IMR-90 (cell line): ENCODE measurements at regions not wholly inside any gene's neighbourhood (a gene's known extent, or its start where the extent isn't known, plus 50 kb on each side); places are given as distances from the start of the nearest gene placed in this dataset.

Experiments
- ATAC-seq: fragments of 200-7000 bp; cut with Tn5 transposase; 2 replicates; pipeline ENCODE4 v1.9.1; 2020; ENCODE audit warnings: low read depth, mild to moderate bottlenecking, moderate library complexity
- BruUV-seq: library from RNA; stranded (reverse); fragments of 400-500 nt; replicated peaks from 2 replicates; lab custom pipeline; 2021; lab: Mats Ljungman, UMichigan
- CTCF ChIA-PET: fragments of 300-600 bp; formaldehyde crosslinking; extraction: SDS; loops from one replicate; lab custom pipeline; 2021; ENCODE audit warnings: antibody characterized with exemption; lab: Yijun Ruan, JAX
- POLR2A ChIA-PET: fragments of 300-600 bp; sonication (Branson Sonifier 250); formaldehyde crosslinking; loops from one replicate; lab custom pipeline; 2022; ENCODE audit warnings: antibody characterized with exemption; ENCODE audit not compliant: unreplicated experiment; lab: Charles Lee
- DNase-seq: peaks from one replicate; pipeline ENCODE4 v3.0.0; 2013
- H2AFZ ChIP-seq: replicated peaks from 2 replicates; pipeline ENCODE3; 2013; ENCODE audit warnings: low read length, mild to moderate bottlenecking; ENCODE audit not compliant: poor library complexity
- H2AK5ac ChIP-seq: 2 replicates; pipeline ENCODE4 v1.6.1; 2013; ENCODE audit warnings: low read depth, low read length, inconsistent platforms
- H2AK9ac ChIP-seq: replicated peaks from 2 replicates; pipeline ENCODE3; 2013; ENCODE audit warnings: mild to moderate bottlenecking, low read depth, low read length, moderate library complexity; ENCODE audit not compliant: poor library complexity
- H2BK120ac ChIP-seq: 2 replicates; pipeline ENCODE4 v1.6.1; 2013; ENCODE audit warnings: low read depth, low read length, inconsistent platforms
- H2BK15ac ChIP-seq: 3 replicates; pipeline ENCODE4 v1.6.1; 2013; ENCODE audit warnings: low read depth, low read length, inconsistent platforms
- H2BK20ac ChIP-seq: 2 replicates; pipeline ENCODE4 v1.6.1; 2013; ENCODE audit warnings: low read depth, mild to moderate bottlenecking, inconsistent platforms, low read length, moderate library complexity
- H2BK5ac ChIP-seq: 2 replicates; pipeline ENCODE4 v1.6.1; 2013; ENCODE audit warnings: mild to moderate bottlenecking, low read depth, low read length, inconsistent platforms; ENCODE audit not compliant: poor library complexity, severe bottlenecking
- H3K14ac ChIP-seq: replicated peaks from 2 replicates; pipeline ENCODE4 v1.6.1; 2013; ENCODE audit warnings: low read depth, low read length, inconsistent platforms
- H3K18ac ChIP-seq: 2 replicates; pipeline ENCODE4 v1.6.1; 2013; ENCODE audit warnings: low read depth, low read length, control low read depth
- H3K23ac ChIP-seq: 2 replicates; pipeline ENCODE4 v1.6.1; 2013; ENCODE audit warnings: low read depth, low read length, inconsistent platforms
- H3K27ac ChIP-seq: 2 replicates; pipeline ENCODE4 v1.5.1; 2013; ENCODE audit warnings: mild to moderate bottlenecking, control low read depth, low read length; ENCODE audit not compliant: insufficient read depth
- H3K27me3 ChIP-seq: 2 replicates; pipeline ENCODE4 v1.6.1; 2013; ENCODE audit warnings: low read length; ENCODE audit not compliant: control insufficient read depth, insufficient read depth
- H3K36me3 ChIP-seq: 2 replicates; pipeline ENCODE4 v1.6.1; 2013; ENCODE audit warnings: low read length, mixed read lengths; ENCODE audit not compliant: control insufficient read depth, insufficient read depth
- H3K4ac ChIP-seq: 2 replicates; pipeline ENCODE4 v1.6.1; 2013; ENCODE audit warnings: low read depth, low read length, inconsistent platforms
- H3K4me1 ChIP-seq: 2 replicates; pipeline ENCODE4 v1.6.1; 2013; ENCODE audit warnings: low read length, mixed read lengths; ENCODE audit not compliant: control insufficient read depth, insufficient read depth
- H3K4me2 ChIP-seq: 2 replicates; pipeline ENCODE4 v1.6.1; 2013; ENCODE audit warnings: low read depth, mild to moderate bottlenecking, control low read depth, low read length, moderate library complexity
- H3K4me3 ChIP-seq: 2 replicates; pipeline ENCODE4 v1.5.1; 2013; ENCODE audit warnings: low read depth, mild to moderate bottlenecking, control low read depth, low read length, moderate library complexity; ENCODE audit not compliant: insufficient read depth
- H3K56ac ChIP-seq: 2 replicates; pipeline ENCODE4 v1.6.1; 2013; ENCODE audit warnings: low read length, inconsistent platforms; ENCODE audit not compliant: insufficient read depth; ENCODE audit errors: extremely low read depth
- H3K79me1 ChIP-seq, 2 experiments: 2 replicates each; pipeline ENCODE4 v1.6.1; 2013; ENCODE audit warnings: low read length in 2 of 2, inconsistent platforms in 1 of 2, low read depth in 1 of 2
- H3K9ac ChIP-seq: 2 replicates; pipeline ENCODE4 v1.6.1; 2013; ENCODE audit warnings: low read depth, low read length, control low read depth
- H3K9me1 ChIP-seq: 2 replicates; pipeline ENCODE4 v1.6.1; 2013; ENCODE audit warnings: low read length, inconsistent platforms; ENCODE audit not compliant: insufficient read depth
- H3K9me3 ChIP-seq: 2 replicates; pipeline ENCODE4 v1.6.1; 2013; ENCODE audit warnings: low read length; ENCODE audit not compliant: control insufficient read depth, insufficient read depth
- H4K20me1 ChIP-seq: 2 replicates; pipeline ENCODE4 v1.6.1; 2013; ENCODE audit warnings: low read length, inconsistent platforms; ENCODE audit not compliant: insufficient read depth
- H4K5ac ChIP-seq: 2 replicates; pipeline ENCODE4 v1.6.1; 2013; ENCODE audit warnings: mild to moderate bottlenecking, low read depth, low read length, control low read depth
- H4K8ac ChIP-seq, 2 experiments: 2 replicates each; pipeline ENCODE4 v1.6.1; 2013; ENCODE audit warnings: low read depth in 2 of 2, low read length in 2 of 2, control low read depth in 1 of 2, inconsistent platforms in 1 of 2
- H4K91ac ChIP-seq: 2 replicates; pipeline ENCODE4 v1.6.1; 2013; ENCODE audit warnings: low read depth, low read length, inconsistent platforms; ENCODE audit not compliant: insufficient read depth
- BHLHE40 ChIP-seq: fragments of 150-350 bp; IDR thresholded peaks from 2 replicates; pipeline ENCODE4 v1.6.1; 2016; ENCODE audit warnings: mild to moderate bottlenecking, low read depth, low read length
- CTCF ChIP-seq: conservative IDR thresholded peaks from 2 replicates; pipeline ENCODE4 v1.5.1; 2012; ENCODE audit warnings: mild to moderate bottlenecking, low read depth, low read length, improper control_type of control experiment
- FOS ChIP-seq: fragments of 150-350 bp; IDR thresholded peaks from 2 replicates; pipeline ENCODE4 v1.6.1; 2016; ENCODE audit warnings: low read depth, low read length
- MAFK ChIP-seq: IDR thresholded peaks from 2 replicates; pipeline ENCODE4 v1.6.1; 2012; ENCODE audit warnings: low read depth, low read length, improper control_type of control experiment
- MAZ ChIP-seq: IDR thresholded peaks from 2 replicates; pipeline ENCODE4 v1.6.1; 2012; ENCODE audit warnings: low read depth, mild to moderate bottlenecking, low read length, improper control_type of control experiment, moderate library complexity, borderline replicate concordance
- MXI1 ChIP-seq: IDR thresholded peaks from 2 replicates; pipeline ENCODE4 v1.6.1; 2012; ENCODE audit warnings: low read depth, mild to moderate bottlenecking, low read length, moderate library complexity, borderline replicate concordance
- POLR2A ChIP-seq: IDR thresholded peaks from 2 replicates; pipeline ENCODE4 v1.6.1; 2012; ENCODE audit warnings: mild to moderate bottlenecking, low read depth, low read length
- RCOR1 ChIP-seq: IDR thresholded peaks from 2 replicates; pipeline ENCODE4 v1.6.1; 2012; ENCODE audit warnings: mild to moderate bottlenecking, low read length, improper control_type of control experiment; ENCODE audit not compliant: insufficient replicate concordance
- SMC3 ChIP-seq: fragments of 150-350 bp; IDR thresholded peaks from 2 replicates; pipeline ENCODE4 v1.6.1; 2016; ENCODE audit warnings: low read depth, mild to moderate bottlenecking, antibody characterized with exemption, low read length, moderate library complexity
- WGBS, 2 experiments: methylation state at CpG; one replicate each; pipeline versions ENCODE4 v1.1.5 to v1.1.7; 2013; ENCODE audit warnings: missing lambda C conversion rate in 2 of 2; ENCODE audit not compliant: insufficient read length in 1 of 2; ENCODE audit errors: extremely low coverage in 2 of 2; 5-methylcytosine and 5-hydroxymethylcytosine counted together
- dilution Hi-C: fragments of 300-500 bp; cut with HindIII; formaldehyde crosslinking; loops from one replicate; pipeline ENCODE4 v1.14.3; 2018; ENCODE audit warnings: low sequenced_read_pairs; ENCODE audit not compliant: unreplicated experiment
- in situ Hi-C: fragments of 300-500 bp; cut with MboI; formaldehyde crosslinking; loops from 3 replicates; pipeline ENCODE4 v1.14.3; 2019; ENCODE audit warnings: low sequenced_read_pairs, inconsistent platforms, mixed read lengths
- intact Hi-C: fragments of 100-400 bp; cut with micrococcal nuclease; formaldehyde crosslinking; loops from 2 replicates; pipeline ENCODE4 v1.10.0; 2022
- TF ChIP-seq, protein P1 (sequence below): fragments of 150-350 bp; IDR thresholded peaks from 2 replicates; pipeline ENCODE4 v1.6.1; 2017; ENCODE audit warnings: mild to moderate bottlenecking, antibody characterized with exemption, low read length, low read depth

DNA sequence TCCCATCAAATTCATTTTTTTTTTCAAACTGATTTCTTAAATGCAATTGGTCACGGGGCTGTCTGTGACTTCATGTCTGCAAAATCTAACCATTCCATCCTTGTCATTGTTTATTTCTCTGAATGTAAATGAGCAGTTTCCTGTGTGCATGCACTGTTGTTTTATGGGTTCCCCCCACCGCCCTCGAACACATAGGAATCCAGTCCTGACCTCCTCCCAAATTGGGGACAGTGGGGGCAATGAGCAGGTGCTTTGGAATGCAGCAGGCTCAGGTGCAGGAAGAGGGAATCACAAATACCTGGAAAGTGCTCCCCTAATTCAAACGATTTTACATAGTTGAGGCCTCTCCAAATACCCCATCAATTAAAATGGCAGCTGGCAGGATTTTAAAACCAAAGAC is 62.6 kb upstream of the ESRRB start:
- no peak for TF ChIP-seq RCOR1
- no peak for TF ChIP-seq MAFK
- TF ChIP-seq MXI1: no peak
- no peak for TF ChIP-seq MAZ
- no peak for TF ChIP-seq BHLHE40
- no peak for TF ChIP-seq SMC3
- no peak for TF ChIP-seq FOS
- no peak for TF ChIP-seq POLR2A
- no peak for TF ChIP-seq CTCF
- TF ChIP-seq, protein P1, sequence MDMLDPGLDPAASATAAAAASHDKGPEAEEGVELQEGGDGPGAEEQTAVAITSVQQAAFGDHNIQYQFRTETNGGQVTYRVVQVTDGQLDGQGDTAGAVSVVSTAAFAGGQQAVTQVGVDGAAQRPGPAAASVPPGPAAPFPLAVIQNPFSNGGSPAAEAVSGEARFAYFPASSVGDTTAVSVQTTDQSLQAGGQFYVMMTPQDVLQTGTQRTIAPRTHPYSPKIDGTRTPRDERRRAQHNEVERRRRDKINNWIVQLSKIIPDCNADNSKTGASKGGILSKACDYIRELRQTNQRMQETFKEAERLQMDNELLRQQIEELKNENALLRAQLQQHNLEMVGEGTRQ: no peak
- ChIA-PET POLR2A (no interaction called here), CTCF (no interaction called here)
- Histone ChIP-seq H2AK9ac (no peak overlapping the region), H2AFZ (no peak overlapping the region), H3K79me1 (no peaks in the 10 kb centered on the region), H2BK120ac (no peak overlapping the region), H3K4me3 (no peak overlapping the region), H3K9me1 (no peaks in the 10 kb centered on the region), H3K18ac (no peak overlapping the region), H3K23ac (no peak overlapping the region), H4K8ac (no peak overlapping the region), H3K9ac (no peak overlapping the region), H4K5ac (no peak overlapping the region), H2BK20ac (no peak overlapping the region), H4K91ac (no peak overlapping the region), H3K9me3 (no peaks in the 10 kb centered on the region), H3K36me3 (no peaks in the 10 kb centered on the region), H3K4me2 (no peak overlapping the region), H3K27ac (no peak overlapping the region), H3K4me1 (no peaks in the 10 kb centered on the region), H3K14ac (no peak overlapping the region), H2BK5ac (no peak overlapping the region), H4K20me1 (no peaks in the 10 kb centered on the region), H3K4ac (no peak overlapping the region), H2BK15ac (no peak overlapping the region), H3K56ac (no peak overlapping the region), H3K27me3 (peaks cover 28% of the 10 kb centered on the region), H2AK5ac (no peak overlapping the region)
- ATAC-seq (no peak), DNase-seq (no peak)
- dilution Hi-C loops (no loop called here), intact Hi-C loops (no loop called here), in situ Hi-C loops (no loop called here)
- no TSS peak for BruUV-seq
- WGBS, 2 experiments: 0% methylated on average over 1 of the region's 4 CpGs; no CpG with 5 or more reads in 1 of the 2 experiments
